Cardiac septum (tissue), 1 donor: ENCODE measurements at regions not wholly inside any gene's neighbourhood (a gene's known extent, or its start where the extent isn't known, plus 50 kb on each side); places are given as distances from the start of the nearest gene placed in this dataset.

Experiments
- DNase-seq: peaks from one replicate; pipeline ENCODE4 v3.0.0-alpha.2; 2020; ENCODE audit warnings: low spot score
- intact Hi-C: fragments of 100-400 bp; cut with DNase I; formaldehyde crosslinking; loops from one replicate; pipeline ENCODE4 v1.14.0; 2022
- donor health status: DM: no; HTN: no; CAD: no.

GRCh38 chr21:23217597-23217996, 2219.4 kb downstream of the NCAM2 start:
- intact Hi-C loops = no loop called here
- no peak for DNase-seq

- intact Hi-C loops = no loop called here
- DNase-seq = no peak
Measured at GRCh38 chr21:23215261-23215660, 2217.1 kb downstream of the NCAM2 start.
